ENCODE measurements at regions not wholly inside any gene's neighbourhood (a gene's known extent, or its start where the extent isn't known, plus 50 kb on each side); places are given as distances from the start of the nearest gene placed in this dataset.

DNA sequence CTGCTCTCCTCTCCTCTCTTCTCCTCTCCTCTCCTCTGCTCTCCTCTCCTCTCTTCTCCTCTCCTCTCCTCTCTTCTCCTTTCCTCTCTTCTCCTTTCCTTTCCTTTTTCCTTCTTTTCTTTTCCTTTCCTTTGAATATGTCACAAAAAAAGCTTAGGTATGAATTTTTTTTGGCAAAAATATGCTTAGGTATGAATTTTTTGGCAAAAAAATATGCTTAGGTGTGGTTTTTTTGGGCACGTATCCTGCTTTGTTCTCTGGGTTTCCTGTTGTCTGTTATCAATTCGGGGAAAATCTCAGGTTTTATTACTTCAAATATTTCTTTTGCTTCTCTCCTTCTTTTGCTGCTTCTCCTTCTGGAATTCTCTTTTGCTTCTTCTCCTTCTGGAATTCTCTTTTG, 155.5 kb upstream of the PMEPA1 start:
- in situ Hi-C loops (cut with HindIII; ENCODE audit: low sequenced_read_pairs), result no loop called here
- TF ChIP-seq, protein P1, sequence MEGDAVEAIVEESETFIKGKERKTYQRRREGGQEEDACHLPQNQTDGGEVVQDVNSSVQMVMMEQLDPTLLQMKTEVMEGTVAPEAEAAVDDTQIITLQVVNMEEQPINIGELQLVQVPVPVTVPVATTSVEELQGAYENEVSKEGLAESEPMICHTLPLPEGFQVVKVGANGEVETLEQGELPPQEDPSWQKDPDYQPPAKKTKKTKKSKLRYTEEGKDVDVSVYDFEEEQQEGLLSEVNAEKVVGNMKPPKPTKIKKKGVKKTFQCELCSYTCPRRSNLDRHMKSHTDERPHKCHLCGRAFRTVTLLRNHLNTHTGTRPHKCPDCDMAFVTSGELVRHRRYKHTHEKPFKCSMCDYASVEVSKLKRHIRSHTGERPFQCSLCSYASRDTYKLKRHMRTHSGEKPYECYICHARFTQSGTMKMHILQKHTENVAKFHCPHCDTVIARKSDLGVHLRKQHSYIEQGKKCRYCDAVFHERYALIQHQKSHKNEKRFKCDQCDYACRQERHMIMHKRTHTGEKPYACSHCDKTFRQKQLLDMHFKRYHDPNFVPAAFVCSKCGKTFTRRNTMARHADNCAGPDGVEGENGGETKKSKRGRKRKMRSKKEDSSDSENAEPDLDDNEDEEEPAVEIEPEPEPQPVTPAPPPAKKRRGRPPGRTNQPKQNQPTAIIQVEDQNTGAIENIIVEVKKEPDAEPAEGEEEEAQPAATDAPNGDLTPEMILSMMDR (IDR thresholded peaks at IDR 0.05; ENCODE audit: low read depth, low read length), result no peak
- DNase-seq (ENCODE audit: low read depth, low spot score), result no peak
- H3K4me3 ChIP-seq (ENCODE audit: low read depth, low read length), result no peak overlapping the region

DNA sequence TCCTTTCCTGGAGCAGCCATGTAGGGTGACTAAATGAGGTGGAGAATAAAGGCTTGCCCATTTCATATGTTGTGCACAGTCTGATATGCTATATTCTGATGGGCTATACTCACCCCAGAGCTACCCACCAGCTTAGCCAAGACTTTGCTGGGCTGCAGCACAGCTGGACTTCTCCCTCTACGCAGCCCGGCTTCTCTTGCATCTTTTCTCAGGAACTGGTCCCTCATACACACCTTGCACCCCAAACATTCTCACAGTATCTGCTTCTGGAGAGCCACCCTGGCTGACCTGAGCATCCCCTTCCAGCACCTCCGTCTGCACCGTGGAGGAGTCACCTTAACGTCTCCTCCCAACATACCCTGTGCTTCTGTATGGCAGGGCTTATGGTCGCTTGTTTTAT, 150.8 kb upstream of the PMEPA1 start:
- TF ChIP-seq, protein P1 (IDR thresholded peaks at IDR 0.05; ENCODE audit: low read depth, low read length), result no peak
- H3K4me3 ChIP-seq (ENCODE audit: low read depth, low read length), result no peak overlapping the region
- no peak for DNase-seq (ENCODE audit: low read depth, low spot score)
- in situ Hi-C loops (cut with HindIII; ENCODE audit: low sequenced_read_pairs), result no loop called here

DNA sequence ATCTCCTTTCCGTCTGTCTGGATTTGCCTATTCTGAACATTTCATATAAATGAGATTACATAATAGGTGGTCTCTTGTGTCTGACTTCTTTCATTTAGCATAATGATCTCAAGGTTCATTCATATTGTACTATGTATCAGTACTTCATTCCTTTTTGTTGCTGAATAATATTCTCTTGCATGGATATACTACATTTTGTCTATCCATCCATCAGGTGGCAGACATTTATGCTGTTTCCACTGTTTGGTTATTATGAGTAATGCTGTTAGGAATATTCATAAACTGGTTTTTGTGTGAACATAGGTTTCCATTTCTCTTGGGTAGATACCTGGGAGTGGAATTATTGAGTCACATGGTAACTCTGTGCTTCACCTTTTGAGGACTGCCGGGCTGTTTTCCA, 148.2 kb upstream of the PMEPA1 start:
- H3K4me3 ChIP-seq (ENCODE audit: low read depth, low read length), result no peak overlapping the region
- no peak for DNase-seq (ENCODE audit: low read depth, low spot score)
- TF ChIP-seq, protein P1 (IDR thresholded peaks at IDR 0.05; ENCODE audit: low read depth, low read length), result no peak
- in situ Hi-C loops (cut with HindIII; ENCODE audit: low sequenced_read_pairs), result no loop called here

DNA sequence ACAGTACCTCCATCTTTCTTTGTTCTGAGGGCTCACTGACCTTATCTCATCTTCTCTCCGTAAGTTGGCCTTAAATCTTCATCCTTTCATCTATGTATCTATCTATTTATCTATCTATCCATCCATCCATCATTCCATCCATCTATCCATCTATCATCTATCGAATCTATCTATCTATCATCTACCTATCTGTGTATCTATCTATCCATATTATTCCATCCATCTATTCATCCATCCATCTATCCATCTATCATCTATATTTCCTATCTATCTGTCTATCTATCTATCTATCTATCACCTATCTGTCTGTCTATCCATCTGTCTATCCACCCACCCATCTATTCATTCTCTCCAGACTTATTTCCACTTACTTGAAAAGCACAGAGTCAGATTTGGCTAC, 147.3 kb upstream of the PMEPA1 start:
- no peak for DNase-seq (ENCODE audit: low read depth, low spot score)
- TF ChIP-seq, protein P1 (IDR thresholded peaks at IDR 0.05; ENCODE audit: low read depth, low read length), result no peak
- no peak overlapping the region for H3K4me3 ChIP-seq (ENCODE audit: low read depth, low read length)
- in situ Hi-C loops (cut with HindIII; ENCODE audit: low sequenced_read_pairs), result no loop called here

DNA sequence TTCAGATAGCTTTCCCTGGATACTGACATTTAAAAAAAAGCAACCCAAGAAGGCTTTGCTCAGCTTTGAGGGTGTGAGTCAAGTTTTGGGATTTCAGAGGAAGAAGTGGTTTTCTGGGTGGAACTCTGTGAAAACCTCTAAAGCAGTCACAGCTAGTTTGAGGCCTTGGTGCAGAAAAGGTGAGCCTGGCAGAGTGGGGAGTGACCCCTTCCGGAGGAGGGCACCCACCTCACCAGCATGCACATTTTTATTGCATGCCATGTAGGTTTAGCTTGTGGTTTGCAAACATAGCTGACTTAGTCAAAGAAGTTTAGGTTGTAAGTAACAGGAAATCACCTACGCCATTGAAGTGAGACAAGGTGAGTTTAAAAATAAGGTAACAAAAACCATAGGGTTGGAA, 146.8 kb upstream of the PMEPA1 start:
- no peak for DNase-seq (ENCODE audit: low read depth, low spot score)
- TF ChIP-seq, protein P1 (IDR thresholded peaks at IDR 0.05; ENCODE audit: low read depth, low read length), result no peak
- H3K4me3 ChIP-seq (ENCODE audit: low read depth, low read length), result no peak overlapping the region
- in situ Hi-C loops (cut with HindIII; ENCODE audit: low sequenced_read_pairs), result no loop called here

DNA sequence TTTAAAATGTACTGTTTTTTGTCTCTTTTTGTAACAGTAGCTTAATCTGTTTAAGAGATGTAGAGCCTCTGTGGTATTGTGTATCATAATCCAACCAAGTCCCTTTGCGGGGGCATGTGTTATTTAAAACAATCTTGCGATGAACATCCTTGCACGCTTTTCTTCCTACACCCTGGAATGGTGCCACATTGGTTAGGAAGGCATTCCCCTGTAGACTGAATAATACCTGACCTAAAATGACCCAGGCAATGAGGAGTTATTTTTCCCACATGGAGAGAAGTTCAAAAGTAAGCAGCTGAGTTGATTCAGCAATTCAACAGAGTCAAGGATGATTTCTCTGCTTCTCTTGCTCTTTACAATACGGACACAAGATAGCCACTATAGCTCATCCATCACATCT, 142.0 kb upstream of the PMEPA1 start:
- no peak overlapping the region for H3K4me3 ChIP-seq (ENCODE audit: low read depth, low read length)
- TF ChIP-seq, protein P1 (IDR thresholded peaks at IDR 0.05; ENCODE audit: low read depth, low read length), result no peak
- in situ Hi-C loops (cut with HindIII; ENCODE audit: low sequenced_read_pairs), result no loop called here
- DNase-seq (ENCODE audit: low read depth, low spot score), result peak; percentile 47
